HG02973 (cell line): ENCODE measurements at regions not wholly inside any gene's neighbourhood (a gene's known extent, or its start where the extent isn't known, plus 50 kb on each side); places are given as distances from the start of the nearest gene placed in this dataset.

Source experiments
- ATAC-seq: cut with Tn5 transposase; IDR thresholded peaks from one replicate; pipeline ENCODE4 v1.9.1; 2021; ENCODE audit warnings: moderate library complexity; ENCODE audit not compliant: unreplicated experiment

DNA sequence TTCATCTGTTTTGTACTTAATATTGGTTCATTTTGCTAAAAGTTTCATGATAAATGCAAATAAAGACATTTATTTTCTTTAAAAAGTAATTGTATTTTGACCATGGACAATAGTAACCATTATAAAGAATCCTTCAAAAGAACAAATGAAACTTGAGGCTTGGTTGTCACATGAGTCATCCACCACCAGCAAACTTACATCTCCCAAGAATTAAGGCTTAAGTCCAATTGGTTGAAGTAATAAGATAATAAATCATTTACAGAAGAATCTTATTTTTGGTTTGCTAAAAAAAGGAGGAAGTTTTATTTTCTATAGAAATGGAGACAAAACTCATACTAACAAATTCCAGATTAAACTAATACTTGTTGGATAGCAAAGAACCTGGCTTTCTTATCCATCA is 84.8 kb upstream of the KITLG start:
- no peak for ATAC-seq

DNA sequence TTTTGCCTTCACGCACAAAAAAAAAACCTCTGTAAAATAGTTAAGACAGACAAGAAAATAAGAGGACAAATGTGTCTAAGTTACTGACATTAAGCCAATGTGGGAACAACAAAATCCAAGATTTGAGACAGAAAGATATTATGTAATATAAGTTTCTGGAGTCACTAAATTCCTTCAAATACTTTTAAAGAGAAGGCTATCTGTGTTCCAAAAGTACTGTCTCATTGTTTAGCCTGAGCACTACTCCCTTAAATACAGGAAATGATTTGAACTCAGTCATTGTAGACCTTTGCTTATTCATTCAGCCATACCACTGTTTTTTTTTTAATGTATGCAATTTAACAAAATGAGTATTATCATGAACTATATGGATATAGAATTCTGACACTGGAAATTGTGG is 82.7 kb upstream of the KITLG start:
- ATAC-seq, result no peak

DNA sequence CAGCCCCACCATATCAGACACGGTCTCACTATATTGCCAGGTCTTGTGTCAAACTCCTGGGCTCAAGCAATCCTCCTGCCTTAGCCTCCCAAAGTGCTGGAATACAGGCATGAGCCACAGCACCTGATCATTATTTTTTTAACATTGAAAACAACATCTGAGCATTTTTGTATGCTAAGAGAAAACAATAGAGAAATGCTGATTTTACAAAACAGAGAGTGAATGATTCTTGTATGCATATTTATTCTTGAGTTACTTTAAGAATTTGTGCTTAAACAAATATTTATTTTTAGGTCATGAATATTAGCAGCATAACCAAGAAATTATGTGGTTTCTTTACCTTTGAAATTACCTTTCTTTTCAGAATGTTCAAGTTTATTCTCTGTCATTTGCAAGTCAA is 81.8 kb upstream of the KITLG start:
- no peak for ATAC-seq

DNA sequence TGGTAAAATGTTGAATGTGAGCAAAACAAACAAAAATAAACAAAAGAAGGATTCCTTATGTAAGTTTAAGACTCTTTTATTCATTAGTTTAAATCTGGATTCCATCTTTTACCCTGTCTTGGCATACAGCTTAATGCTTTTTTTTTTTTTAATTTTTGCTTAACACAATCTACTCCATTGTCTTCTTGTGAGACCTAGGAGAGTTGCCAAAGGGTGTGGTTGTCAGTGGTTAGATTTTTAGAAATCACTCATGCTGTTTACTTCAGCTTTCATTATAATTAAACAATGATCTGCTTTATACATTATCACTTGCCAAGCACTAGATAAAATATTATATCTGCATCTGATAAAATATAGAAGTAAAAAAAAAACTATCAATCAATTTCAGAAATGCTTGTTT is 77.7 kb upstream of the KITLG start:
- no peak for ATAC-seq

DNA sequence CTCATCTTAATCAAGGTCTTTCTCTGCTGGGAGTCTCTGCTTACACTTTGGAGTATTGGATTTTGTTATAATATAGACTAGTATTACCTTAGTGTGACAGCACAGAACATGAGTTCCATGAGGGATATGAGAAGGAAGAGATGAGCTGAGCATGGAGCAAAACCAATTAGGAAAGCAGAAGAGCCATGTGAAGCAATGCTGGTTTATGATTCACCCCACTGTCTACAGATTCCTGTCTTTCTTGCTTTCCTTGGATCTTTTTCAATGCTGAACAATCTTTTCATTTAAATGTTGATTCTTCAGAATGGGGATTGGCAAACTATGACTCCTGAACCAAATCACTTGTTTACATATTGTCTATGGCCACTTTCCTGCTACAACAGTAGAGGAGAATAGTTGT is 70.4 kb upstream of the KITLG start:
- ATAC-seq, result no peak

DNA sequence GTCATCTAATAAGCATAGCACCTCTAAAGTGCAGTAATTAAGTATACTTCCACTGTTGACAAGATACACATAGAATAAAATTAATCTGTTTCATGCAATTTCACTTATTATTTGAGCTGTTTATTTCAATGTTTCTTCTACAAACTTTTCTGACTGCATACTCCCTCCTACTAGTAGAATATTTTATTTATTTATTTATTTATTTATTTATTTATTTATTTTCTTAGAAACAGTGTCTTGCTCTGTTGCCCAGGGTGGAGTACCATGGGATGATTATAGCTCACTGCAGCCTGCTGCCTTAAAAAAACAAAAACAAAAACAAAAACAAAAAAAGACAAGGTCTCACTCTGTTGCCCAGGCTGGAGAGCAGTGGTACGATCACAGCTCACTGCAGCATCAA is 68.4 kb upstream of the KITLG start:
- no peak for ATAC-seq

DNA sequence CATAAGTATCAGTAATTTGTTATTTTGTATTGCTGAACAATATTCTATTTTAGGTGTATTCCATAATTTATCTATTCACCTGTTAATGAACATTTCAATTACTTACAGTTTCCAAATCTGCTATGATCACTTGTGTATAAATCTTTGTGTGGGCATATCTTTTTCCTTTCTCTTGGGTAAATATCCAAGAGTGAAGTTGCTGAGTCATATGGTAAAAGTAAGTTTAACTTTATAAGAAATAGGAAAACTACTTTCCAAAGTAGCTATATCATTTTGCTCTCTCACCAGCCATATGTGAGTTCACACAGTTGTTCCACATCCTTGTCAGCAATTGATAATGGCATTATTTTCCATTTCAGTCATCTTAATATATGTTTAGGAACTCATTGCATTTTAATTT is 66.6 kb upstream of the KITLG start:
- ATAC-seq, result no peak

DNA sequence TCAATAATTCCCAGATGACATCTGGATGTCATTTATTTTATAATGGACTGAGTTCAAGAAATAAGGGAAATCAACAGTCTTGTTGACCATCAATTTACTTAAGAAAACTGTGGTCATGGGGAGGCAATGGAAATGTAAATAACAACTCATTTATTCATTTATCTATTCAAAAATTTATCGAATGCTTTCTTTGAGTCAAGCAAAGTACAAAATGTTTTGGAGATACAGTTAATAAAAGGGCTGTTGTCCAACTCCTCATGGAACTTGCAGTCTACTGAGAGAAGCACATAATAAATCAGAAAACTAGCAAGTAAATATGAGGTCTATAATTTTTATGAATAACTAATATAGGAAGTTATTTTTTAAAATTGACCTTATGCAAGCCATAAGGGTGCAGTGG is 65.5 kb upstream of the KITLG start:
- ATAC-seq, result no peak

DNA sequence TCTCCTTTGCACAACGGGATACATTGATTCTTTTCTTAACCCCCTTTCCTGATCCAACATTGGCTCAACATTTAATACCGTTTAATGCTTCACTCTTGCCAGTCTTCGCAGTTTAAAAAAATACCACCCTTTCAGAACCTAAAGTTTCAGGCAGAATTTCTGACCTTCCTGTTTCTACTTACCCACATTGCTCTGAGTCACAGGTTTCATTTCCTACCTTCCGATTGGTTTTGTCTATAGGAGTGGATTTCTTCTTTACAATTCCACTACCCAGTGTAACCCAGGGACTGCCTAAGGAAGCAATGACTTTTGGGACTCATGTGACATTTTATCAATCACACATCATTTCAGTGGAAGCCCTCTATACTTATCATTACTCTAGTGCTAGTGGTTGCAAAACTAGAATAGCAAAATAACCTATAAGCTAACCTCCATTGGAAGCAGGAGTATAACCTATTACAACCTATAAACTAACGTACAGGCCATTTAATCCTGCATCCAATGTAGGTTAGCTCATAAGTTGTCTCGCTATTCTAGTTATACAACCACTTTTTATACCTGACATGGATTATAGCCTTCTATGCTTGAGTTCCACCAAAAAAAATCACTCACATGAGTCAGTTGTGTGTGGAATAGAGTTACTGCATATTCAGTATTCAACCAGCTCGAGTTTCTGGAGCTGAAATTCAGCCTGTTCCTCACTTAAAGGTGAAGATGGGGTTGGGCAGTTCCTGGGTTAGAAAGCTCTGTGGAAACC is 64.9 kb upstream of the KITLG start:
- no peak for ATAC-seq

DNA sequence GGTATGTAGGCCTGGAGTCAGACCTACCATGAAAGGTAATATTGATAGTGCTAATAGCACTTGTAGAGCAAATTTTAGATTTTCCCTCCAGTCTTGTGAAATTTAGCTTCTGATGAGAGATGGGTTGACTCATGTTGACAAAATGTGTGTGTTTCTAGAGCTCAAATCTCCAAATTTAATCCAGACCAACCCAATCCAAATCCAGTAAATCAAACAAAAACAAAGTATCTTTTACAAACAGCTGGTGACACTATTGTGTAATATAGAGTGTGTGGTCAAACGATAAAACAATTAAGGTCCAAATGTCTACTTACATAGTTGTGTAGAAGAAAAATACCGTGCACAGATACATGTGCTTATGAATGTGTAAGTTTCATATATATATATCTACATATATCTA is 63.4 kb upstream of the KITLG start:
- ATAC-seq, result no peak

DNA sequence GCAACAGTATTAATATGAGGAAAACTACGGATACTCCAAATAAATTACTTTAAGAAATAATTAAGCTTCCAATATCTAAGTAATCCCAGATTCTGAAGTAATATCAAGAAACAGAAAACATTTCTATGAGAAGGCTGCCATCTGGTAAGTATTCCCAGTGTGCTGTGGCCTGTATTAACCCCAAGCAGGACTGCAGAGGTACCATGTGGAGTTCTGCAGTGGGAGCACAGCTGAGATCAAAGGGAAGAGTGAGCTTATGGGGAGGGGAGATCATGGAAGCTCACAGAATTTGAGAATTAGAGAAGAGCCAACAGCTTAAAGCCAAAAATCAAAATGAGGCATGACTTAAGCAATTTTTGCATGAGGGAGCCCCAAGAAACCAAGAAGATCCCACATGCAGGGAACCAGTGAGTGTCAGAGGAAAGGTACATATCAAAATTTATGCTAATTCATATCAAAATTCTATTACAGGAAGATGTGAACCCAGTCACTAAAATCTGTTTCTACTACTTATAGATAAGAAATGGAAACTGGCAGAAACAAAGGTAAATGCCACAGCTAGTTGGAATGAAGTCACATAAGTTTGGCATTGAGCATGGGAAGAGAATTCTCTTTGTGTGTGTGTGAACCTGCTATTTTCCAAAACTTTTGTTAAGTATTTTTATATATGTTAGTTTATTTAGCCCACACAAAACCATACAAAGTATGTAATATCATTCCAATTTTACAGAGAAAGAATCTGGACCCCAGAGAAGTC is 62.6 kb upstream of the KITLG start:
- no peak for ATAC-seq

DNA sequence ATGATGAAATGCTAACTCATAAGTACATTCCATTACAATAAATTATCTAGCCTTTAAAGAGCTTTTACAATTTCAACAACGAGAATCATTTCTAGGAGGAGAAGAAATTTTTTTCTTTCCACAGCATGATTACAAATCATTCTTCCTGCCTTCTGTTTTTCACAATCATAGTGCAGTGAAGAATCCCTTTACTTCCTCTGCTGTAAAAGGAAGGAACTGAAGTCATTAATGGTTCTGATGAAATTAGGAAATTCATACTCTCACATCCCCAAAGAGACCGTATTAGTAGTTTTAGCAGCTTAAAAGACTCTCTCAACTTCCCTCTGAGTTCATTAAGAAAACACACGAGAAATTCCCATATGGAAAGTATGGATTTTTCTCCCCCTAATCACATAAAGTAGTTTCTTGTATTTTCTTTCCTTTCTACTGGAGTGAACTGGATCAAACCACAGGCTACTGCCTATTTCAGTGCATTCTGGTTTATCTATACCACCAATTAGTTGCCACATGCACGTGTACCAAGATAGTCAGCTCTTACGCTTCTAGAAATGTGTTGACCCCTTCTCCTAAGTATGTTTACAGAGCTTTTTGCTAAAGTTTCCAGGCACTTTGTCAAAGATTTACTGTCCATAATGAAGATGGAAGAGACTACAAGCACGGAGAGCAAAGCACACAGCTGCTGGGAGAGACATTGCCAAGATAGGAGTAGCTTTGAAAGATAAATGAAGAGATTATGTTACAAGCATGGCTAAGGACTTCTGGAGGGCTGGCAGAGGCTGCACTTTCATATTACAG is 58.9 kb upstream of the KITLG start:
- ATAC-seq, result no peak

DNA sequence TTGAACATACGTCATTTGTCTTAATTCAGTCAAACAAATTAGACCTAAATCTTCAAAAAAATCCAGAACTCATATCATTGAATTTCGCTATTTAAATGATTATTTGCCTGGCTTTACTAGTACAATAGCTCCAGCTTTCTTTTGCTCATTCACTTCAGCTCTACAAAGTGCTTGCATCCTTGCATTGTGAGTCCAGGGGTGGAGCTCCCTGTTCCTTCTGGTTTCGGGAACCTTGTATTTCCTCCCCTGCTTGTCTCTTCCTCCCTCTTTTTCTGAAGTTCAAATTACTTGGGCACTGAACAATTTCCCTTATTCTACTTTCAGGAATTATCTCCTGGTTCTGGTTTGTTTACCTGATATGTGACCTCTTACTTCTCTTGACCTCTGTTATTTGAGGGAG is 58.1 kb upstream of the KITLG start:
- ATAC-seq, result no peak

DNA sequence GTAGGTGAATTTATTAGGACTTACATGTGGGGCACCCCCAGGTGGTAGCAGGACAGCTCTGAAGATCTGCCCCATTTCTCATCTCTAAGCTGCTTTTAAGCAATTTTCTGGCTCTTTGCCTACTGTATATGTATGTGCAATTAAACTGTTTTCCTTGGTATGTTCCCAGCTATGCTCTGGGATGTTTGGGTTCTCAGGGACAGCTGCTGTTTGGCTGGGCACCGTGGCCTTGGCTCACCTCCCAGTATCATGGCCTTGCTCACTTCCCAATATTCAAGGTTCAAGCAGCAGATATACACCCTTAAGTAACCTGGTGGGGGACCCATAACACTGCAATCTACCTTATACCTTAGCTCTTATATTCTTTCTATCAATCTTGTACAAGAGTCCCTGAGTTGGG is 53.7 kb upstream of the KITLG start:
- ATAC-seq, result no peak

DNA sequence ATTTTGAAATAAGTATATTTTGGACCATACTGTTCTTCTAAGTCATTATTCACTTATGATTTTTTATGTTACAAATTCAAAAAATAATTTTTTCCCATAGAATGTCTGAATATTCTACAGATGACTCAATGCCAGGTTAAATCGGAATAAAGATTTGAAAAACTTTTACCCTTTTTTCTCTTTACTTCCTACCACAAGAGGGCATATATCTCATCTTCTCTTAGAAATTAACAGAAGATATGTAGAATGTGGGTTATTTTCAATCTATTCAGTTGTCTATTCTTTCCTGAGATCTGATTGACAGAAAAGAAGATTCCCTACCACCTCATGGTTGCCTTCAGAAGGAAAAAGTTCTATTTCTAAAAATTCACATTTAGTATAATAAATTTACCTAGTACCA is 53.0 kb upstream of the KITLG start:
- no peak for ATAC-seq

DNA sequence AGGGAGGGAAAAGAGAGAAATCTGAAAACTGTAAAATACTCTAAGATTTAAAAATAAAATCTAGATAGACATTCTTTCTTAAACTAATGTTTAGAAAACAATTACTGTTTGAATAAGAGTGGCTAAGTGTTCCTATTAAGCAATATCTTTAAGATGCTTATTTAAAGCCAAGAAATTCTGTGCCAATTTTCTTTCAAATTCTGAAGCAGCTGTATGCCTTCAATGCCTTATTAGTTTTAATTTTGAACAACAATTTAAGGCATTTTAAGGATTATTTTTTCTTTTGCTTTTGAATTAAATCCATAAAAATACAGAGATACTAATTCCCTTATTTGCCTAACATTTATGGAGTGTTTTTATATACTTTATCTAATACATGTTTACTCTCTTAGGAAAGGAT is 50.3 kb upstream of the KITLG start:
- no peak for ATAC-seq
